BLaER1 (cell line): ENCODE measurements at regions not wholly inside any gene's neighbourhood (a gene's known extent, or its start where the extent isn't known, plus 50 kb on each side); places are given as distances from the start of the nearest gene placed in this dataset.

Experiments
- H3K27ac ChIP-seq: shearing (Covaris generic); formaldehyde crosslinking; 2 replicates; pipeline ENCODE4 v1.8.1; 2022
- H3K27me3 ChIP-seq: shearing (Covaris generic); formaldehyde crosslinking; 2 replicates; pipeline ENCODE4 v1.8.1; 2022
- H3K36me3 ChIP-seq: shearing (Covaris generic); formaldehyde crosslinking; 2 replicates; pipeline ENCODE4 v1.8.1; 2022
- H3K4me1 ChIP-seq: shearing (Covaris generic); formaldehyde crosslinking; 2 replicates; pipeline ENCODE4 v1.8.1; 2022
- H3K4me2 ChIP-seq: shearing (Covaris generic); formaldehyde crosslinking; 2 replicates; pipeline ENCODE4 v1.8.1; 2022
- H3K4me3 ChIP-seq: shearing (Covaris generic); formaldehyde crosslinking; 2 replicates; pipeline ENCODE4 v1.8.1; 2022
- H3K9ac ChIP-seq: shearing (Covaris generic); formaldehyde crosslinking; 2 replicates; pipeline ENCODE4 v1.8.1; 2022
- H3K9me3 ChIP-seq: shearing (Covaris generic); formaldehyde crosslinking; 2 replicates; pipeline ENCODE4 v1.8.1; 2022
- H4K20me1 ChIP-seq: shearing (Covaris generic); formaldehyde crosslinking; 2 replicates; pipeline ENCODE4 v1.8.1; 2022
- Cebpa-rat ChIP-seq: shearing (Covaris generic); IDR thresholded peaks from 2 replicates; pipeline ENCODE4 v1.8.1; 2022

GRCh38 chr4:112897543-112897942, 151.9 kb upstream of the ANK2 start:
- no peak overlapping the region for H3K9ac ChIP-seq
- no peaks in the 10 kb centered on the region for H3K9me3 ChIP-seq
- H3K27ac ChIP-seq = no peak overlapping the region
- H3K36me3 ChIP-seq = no peaks in the 10 kb centered on the region
- H3K4me3 ChIP-seq = no peak overlapping the region
- H3K4me2 ChIP-seq = no peak overlapping the region
- H3K4me1 ChIP-seq = no peaks in the 10 kb centered on the region
- no peaks in the 10 kb centered on the region for H3K27me3 ChIP-seq
- no peaks in the 10 kb centered on the region for H4K20me1 ChIP-seq
- TF ChIP-seq Cebpa-rat = no peak

DNA sequence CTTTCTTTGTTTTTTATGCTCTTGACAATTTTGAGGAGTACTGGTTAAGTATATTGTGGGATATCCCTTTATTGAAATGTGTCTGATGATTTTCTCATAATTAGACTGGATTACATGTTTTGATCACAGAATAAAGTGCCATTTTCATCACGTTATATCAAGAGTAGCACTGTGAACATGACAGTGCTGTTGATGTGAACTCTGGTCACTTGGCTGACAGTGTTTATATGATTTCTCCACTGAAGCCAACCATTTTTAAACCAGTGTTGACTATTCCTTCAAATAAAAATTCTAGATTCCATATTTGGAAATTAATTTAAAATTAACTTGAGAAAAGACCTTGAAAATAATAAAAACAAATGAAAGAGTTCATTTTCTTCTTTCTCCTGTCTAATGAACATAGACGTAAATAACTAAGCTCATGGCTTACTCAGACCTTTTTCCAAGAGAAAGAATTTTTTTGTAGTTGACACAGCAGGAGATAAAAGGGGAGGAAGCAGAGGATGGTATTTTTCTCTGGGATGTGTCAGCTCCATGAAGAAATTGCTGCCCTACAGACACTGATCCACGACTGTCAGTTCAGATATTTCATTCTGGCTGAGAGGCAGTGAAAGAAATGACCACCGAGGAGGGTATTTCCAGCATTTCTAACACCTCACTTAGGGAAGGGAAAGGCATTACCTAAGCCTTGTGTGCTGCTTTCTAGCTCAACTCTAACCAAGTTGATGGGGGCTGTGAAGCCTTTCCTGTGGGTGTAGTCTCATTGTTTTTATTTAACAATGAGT, 150.9 kb upstream of the ANK2 start:
- TF ChIP-seq Cebpa-rat = no peak
- Histone ChIP-seq H3K9me3 (no peaks in the 10 kb centered on the region), H3K36me3 (no peaks in the 10 kb centered on the region), H3K4me1 (no peaks in the 10 kb centered on the region), H3K4me2 (no peak overlapping the region), H3K4me3 (no peak overlapping the region), H3K27me3 (no peaks in the 10 kb centered on the region), H4K20me1 (no peaks in the 10 kb centered on the region), H3K9ac (no peak overlapping the region), H3K27ac (no peak overlapping the region)

GRCh38 chr4:112900416-112900815, 149.0 kb upstream of the ANK2 start:
- H3K4me2 ChIP-seq = no peak overlapping the region
- no peak overlapping the region for H3K4me3 ChIP-seq
- no peaks in the 10 kb centered on the region for H3K36me3 ChIP-seq
- H3K9me3 ChIP-seq = no peaks in the 10 kb centered on the region
- TF ChIP-seq Cebpa-rat = no peak
- H3K27ac ChIP-seq = no peak overlapping the region
- no peaks in the 10 kb centered on the region for H3K4me1 ChIP-seq
- H3K27me3 ChIP-seq = no peaks in the 10 kb centered on the region
- H4K20me1 ChIP-seq = no peaks in the 10 kb centered on the region
- H3K9ac ChIP-seq = no peak overlapping the region

GRCh38 chr4:112901962-112902411, 147.5 kb upstream of the ANK2 start:
- Histone ChIP-seq H3K36me3 (no peaks in the 10 kb centered on the region), H3K27ac (no peak overlapping the region), H3K9ac (no peak overlapping the region), H3K4me1 (no peaks in the 10 kb centered on the region), H3K4me3 (no peak overlapping the region), H3K27me3 (no peaks in the 10 kb centered on the region), H3K4me2 (no peak overlapping the region), H3K9me3 (no peaks in the 10 kb centered on the region), H4K20me1 (no peaks in the 10 kb centered on the region)
- no peak for TF ChIP-seq Cebpa-rat

- TF ChIP-seq Cebpa-rat = no peak
- H3K4me2 ChIP-seq = no peak overlapping the region
These were observed 143.7 kb upstream of the ANK2 start for GRCh38 chr4:112905728-112906127.

GRCh38 chr4:112908511-112908910, 140.9 kb upstream of the ANK2 start:
- Histone ChIP-seq H3K4me2 (no peak overlapping the region), H3K4me1 (peaks cover 12% of the 10 kb centered on the region; the same call in 1 of the 2 replicates), H3K4me3 (no peak overlapping the region), H3K36me3 (no peaks in the 10 kb centered on the region), H3K9ac (no peak overlapping the region), H3K9me3 (no peaks in the 10 kb centered on the region), H3K27me3 (no peaks in the 10 kb centered on the region), H3K27ac (no peak overlapping the region), H4K20me1 (no peaks in the 10 kb centered on the region)
- TF ChIP-seq Cebpa-rat = no peak

More at GRCh38 chr4:112905728-112906127, 143.7 kb upstream of the ANK2 start:
- Histone ChIP-seq H4K20me1 (no peaks in the 10 kb centered on the region), H3K9me3 (no peaks in the 10 kb centered on the region), H3K27me3 (no peaks in the 10 kb centered on the region), H3K27ac (no peak overlapping the region), H3K36me3 (no peaks in the 10 kb centered on the region), H3K9ac (no peak overlapping the region), H3K4me3 (no peak overlapping the region), H3K4me1 (peaks cover 12% of the 10 kb centered on the region; the same call in 1 of the 2 replicates)

DNA sequence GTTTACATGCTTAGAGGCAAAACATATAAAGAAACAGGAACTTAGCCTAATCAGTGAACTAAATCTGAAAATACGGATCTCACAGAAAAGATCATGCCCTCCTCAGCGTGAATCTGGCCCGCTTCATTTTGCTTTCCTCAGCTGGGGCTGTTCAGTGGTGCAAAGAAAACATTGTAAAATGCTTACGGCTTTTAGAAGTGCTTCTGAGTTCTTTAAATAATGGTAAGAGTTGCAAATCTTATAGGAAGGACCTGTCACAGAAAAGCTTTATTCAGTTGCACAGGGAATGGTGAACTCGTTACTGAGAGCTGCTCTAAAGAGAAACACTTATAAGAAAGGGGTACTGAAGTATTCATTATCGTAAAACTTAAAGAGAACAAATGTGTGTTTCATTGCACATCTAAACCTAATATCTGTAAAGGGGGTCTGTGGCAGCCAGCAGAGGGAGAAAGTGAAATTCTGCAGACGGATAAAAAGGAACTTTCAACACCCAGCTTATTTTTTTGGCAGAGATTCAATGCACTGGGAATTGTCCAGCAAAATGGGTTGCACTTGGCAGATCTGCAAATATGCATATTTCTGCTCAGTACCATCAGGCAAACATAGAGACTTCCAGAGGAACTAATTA, 139.2 kb upstream of the ANK2 start:
- Histone ChIP-seq H3K4me3 (no peak overlapping the region), H3K9ac (no peak overlapping the region), H3K27ac (no peak overlapping the region)

DNA sequence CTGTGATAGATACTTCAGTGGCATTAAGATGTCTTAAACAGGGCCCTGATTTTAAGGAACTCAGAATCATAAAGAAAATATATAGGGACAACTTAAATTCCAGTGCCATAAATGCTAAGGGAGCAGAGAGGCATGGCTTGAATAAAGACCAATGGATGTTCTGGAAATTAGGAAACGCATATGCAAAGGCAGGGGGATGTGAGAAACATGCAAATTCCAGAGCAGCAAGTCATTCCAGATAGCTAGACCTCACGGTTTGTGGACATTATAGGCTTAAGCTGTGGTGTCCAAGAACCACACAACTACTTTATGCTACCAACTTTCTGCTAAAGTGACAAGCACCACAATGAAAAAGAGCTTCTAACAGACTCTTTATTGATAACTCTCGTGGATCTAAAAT, 132.6 kb upstream of the ANK2 start:
- Histone ChIP-seq H3K9ac (no peak overlapping the region), H3K4me3 (no peak overlapping the region), H4K20me1 (no peaks in the 10 kb centered on the region), H3K36me3 (no peaks in the 10 kb centered on the region), H3K4me1 (no peaks in the 10 kb centered on the region), H3K4me2 (no peak overlapping the region), H3K27ac (no peak overlapping the region), H3K27me3 (no peaks in the 10 kb centered on the region), H3K9me3 (no peaks in the 10 kb centered on the region)
- TF ChIP-seq Cebpa-rat = no peak

More for the DNA sequence above, 139.2 kb upstream of the ANK2 start:
- H3K4me2 ChIP-seq = peak overlapping the region; percentile 51
- TF ChIP-seq Cebpa-rat = no peak
- no peaks in the 10 kb centered on the region for H4K20me1 ChIP-seq
- no peaks in the 10 kb centered on the region for H3K9me3 ChIP-seq
- peaks cover 12% of the 10 kb centered on the region; the same call in 1 of the 2 replicates for H3K4me1 ChIP-seq
- no peaks in the 10 kb centered on the region for H3K27me3 ChIP-seq
- no peaks in the 10 kb centered on the region for H3K36me3 ChIP-seq

DNA sequence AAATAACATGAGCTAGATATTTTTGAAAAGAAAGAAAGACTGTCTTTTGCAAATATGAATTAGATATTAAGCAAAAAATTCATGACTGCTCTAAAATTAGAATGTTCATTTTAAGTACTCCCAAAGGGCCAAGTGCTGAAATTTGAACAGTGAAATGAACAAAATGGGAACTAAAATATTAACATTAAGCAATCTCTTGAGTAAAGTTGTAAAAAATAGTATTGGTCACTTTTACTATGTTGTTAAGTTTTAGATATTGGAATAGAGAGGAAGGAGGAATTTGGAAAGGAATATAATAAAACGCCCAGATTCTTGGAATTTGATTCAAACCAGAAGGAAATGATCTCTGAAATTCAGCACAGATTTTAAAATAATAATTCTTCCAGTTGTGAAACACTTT, 125.9 kb upstream of the ANK2 start:
- no peak overlapping the region for H3K9ac ChIP-seq
- H3K9me3 ChIP-seq = no peaks in the 10 kb centered on the region
- peaks cover 17% of the 10 kb centered on the region for H3K4me1 ChIP-seq
- no peak overlapping the region for H3K27ac ChIP-seq
- H3K36me3 ChIP-seq = no peaks in the 10 kb centered on the region
- H3K27me3 ChIP-seq = no peaks in the 10 kb centered on the region
- H3K4me3 ChIP-seq = no peak overlapping the region
- H3K4me2 ChIP-seq = 0 out of 2 replicates have a peak overlapping the region, but pooled peaks have one; percentile 15
- no peaks in the 10 kb centered on the region for H4K20me1 ChIP-seq
- no peak for TF ChIP-seq Cebpa-rat

DNA sequence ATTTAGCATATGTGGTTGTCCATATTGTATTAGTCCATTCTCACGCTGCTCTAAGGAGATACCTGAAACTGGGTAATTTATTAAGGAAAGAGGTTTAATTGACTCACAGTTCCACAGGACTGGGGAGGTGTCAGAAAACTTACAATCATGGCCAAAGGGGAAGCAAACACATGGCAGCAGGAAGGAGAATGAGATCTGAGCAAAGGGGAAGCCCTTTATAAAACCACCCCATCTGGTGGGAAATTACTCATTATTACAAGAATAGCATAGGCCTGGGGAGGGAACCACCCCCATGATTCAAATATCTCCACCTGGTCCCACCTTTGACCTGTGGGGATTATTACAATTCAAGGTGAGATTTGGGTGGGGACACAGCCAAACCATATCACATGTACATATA, 122.6 kb upstream of the ANK2 start:
- no peak for TF ChIP-seq Cebpa-rat
- Histone ChIP-seq H3K36me3 (no peaks in the 10 kb centered on the region), H3K4me1 (peaks cover 25% of the 10 kb centered on the region), H3K9ac (no peak overlapping the region), H3K4me2 (no peak overlapping the region), H3K4me3 (no peak overlapping the region), H4K20me1 (no peaks in the 10 kb centered on the region), H3K9me3 (no peaks in the 10 kb centered on the region), H3K27me3 (no peaks in the 10 kb centered on the region), H3K27ac (no peak overlapping the region)
